GM12874 (cell line): ENCODE measurements at regions not wholly inside any gene's neighbourhood (a gene's known extent, or its start where the extent isn't known, plus 50 kb on each side); places are given as distances from the start of the nearest gene placed in this dataset.

ENCODE experiments used
- CTCF ChIP-seq: IDR thresholded peaks from 2 replicates; pipeline ENCODE4 v1.5.1; 2011; ENCODE audit warnings: low read depth, mild to moderate bottlenecking, control low read depth, low read length, moderate library complexity; ENCODE audit not compliant: insufficient read depth

GRCh38 chr6:115004982-115005381, 662.2 kb upstream of the HS3ST5 start:
- TF ChIP-seq CTCF = no peak

GRCh38 chr6:115004204-115004603, 661.4 kb upstream of the HS3ST5 start:
- no peak for TF ChIP-seq CTCF

GRCh38 chr6:115001731-115002350, 659.0 kb upstream of the HS3ST5 start:
- no peak for TF ChIP-seq CTCF

- no peak for TF ChIP-seq CTCF
These were observed 657.9 kb upstream of the HS3ST5 start for GRCh38 chr6:115000736-115001135.

GRCh38 chr6:114998492-114998891, 655.7 kb upstream of the HS3ST5 start:
- no peak for TF ChIP-seq CTCF

GRCh38 chr6:114997813-114998292, 655.0 kb upstream of the HS3ST5 start:
- TF ChIP-seq CTCF = no peak

- no peak for TF ChIP-seq CTCF
These were observed 652.7 kb upstream of the HS3ST5 start for GRCh38 chr6:114995526-114995925.
